CD14-positive monocyte (primary cell): ENCODE measurements at regions not wholly inside any gene's neighbourhood (a gene's known extent, or its start where the extent isn't known, plus 50 kb on each side); places are given as distances from the start of the nearest gene placed in this dataset.

Experiments used
- DNase-seq, 3 donors: peaks; one replicate each; pipeline ENCODE4 v3.0.0-alpha.2; 2011 to 2022
- H2AFZ ChIP-seq: 2 replicates; pipeline ENCODE4 v1.6.0; 2012; ENCODE audit warnings: mild to moderate bottlenecking, low read depth, low read length, inconsistent platforms; ENCODE audit not compliant: insufficient read depth, poor library complexity, severe bottlenecking
- H3K27ac ChIP-seq, 2 donors: 1 replicate in 1 of 2; 2 replicates in 1 of 2; pipeline ENCODE4 v1.5.1; 2012 to 2013; ENCODE audit warnings: low read length in 2 of 2, control low read depth in 1 of 2, inconsistent platforms in 1 of 2, low read depth in 1 of 2, mild to moderate bottlenecking in 1 of 2
- H3K27me3 ChIP-seq, 2 donors: one replicate each; pipeline versions ENCODE4 v1.6.0 to v1.6.1; 2011 to 2013; ENCODE audit warnings: low read length in 2 of 2; ENCODE audit not compliant: control insufficient read depth in 2 of 2, insufficient read depth in 2 of 2
- H3K36me3 ChIP-seq, 2 donors: replicated peaks in 1 of 2; 1 replicate in 1 of 2; 2 replicates in 1 of 2; pipeline versions ENCODE4 v1.5.1 to v1.6.1; 2012 to 2013; ENCODE audit warnings: low read length in 2 of 2, control low read depth in 1 of 2, inconsistent platforms in 1 of 2, mild to moderate bottlenecking in 1 of 2; ENCODE audit not compliant: insufficient read depth in 2 of 2, control insufficient read depth in 1 of 2
- H3K4me1 ChIP-seq, 2 donors: 1 replicate in 1 of 2; 2 replicates in 1 of 2; pipeline versions ENCODE4 v1.5.1 to v1.6.1; 2012 to 2013; ENCODE audit warnings: low read length in 2 of 2, control low read depth in 1 of 2, inconsistent platforms in 1 of 2, mild to moderate bottlenecking in 1 of 2, moderate library complexity in 1 of 2; ENCODE audit not compliant: insufficient read depth in 2 of 2, control insufficient read depth in 1 of 2
- H3K4me2 ChIP-seq: replicated peaks from 2 replicates; pipeline ENCODE3; 2012; ENCODE audit warnings: low read length, moderate library complexity, mild to moderate bottlenecking; ENCODE audit not compliant: poor library complexity, severe bottlenecking; ENCODE audit errors: extremely low read depth
- H3K4me3 ChIP-seq, 3 experiments: fragments of 200-600 bp in 1 of 3; sonication (generic) in 1 of 3; replicated peaks in 1 of 3; 1 replicate in 2 of 3; 2 replicates in 1 of 3; pipeline ENCODE4 v1.5.1; 2011 to 2013; ENCODE audit warnings: low read length in 3 of 3, mild to moderate bottlenecking in 3 of 3, control low read depth in 2 of 3, low read depth in 2 of 3, inconsistent platforms in 1 of 3, moderate library complexity in 1 of 3
- H3K79me2 ChIP-seq: 2 replicates; pipeline ENCODE4 v1.6.0; 2012; ENCODE audit warnings: mild to moderate bottlenecking, control low read depth, inconsistent platforms, low read length, moderate library complexity; ENCODE audit not compliant: insufficient read depth
- H3K9ac ChIP-seq: 2 replicates; pipeline ENCODE4 v1.6.0; 2017; ENCODE audit warnings: low read length, mild to moderate bottlenecking; ENCODE audit not compliant: insufficient read depth, poor library complexity, severe bottlenecking
- H3K9me3 ChIP-seq, 2 donors: replicated peaks in 1 of 2; 1 replicate in 1 of 2; 2 replicates in 1 of 2; pipeline versions ENCODE4 v1.5.1 to v1.6.1; 2012 to 2013; ENCODE audit warnings: low read length in 2 of 2, control low read depth in 1 of 2; ENCODE audit not compliant: control insufficient read depth in 1 of 2, insufficient read depth in 1 of 2
- H4K20me1 ChIP-seq: 2 replicates; pipeline ENCODE4 v1.6.0; 2012; ENCODE audit warnings: mild to moderate bottlenecking, low read length, control low read depth, moderate library complexity; ENCODE audit not compliant: insufficient read depth
- H3K27ac Mint-ChIP-seq, 7 donors: one replicate each; pipeline ENCODE4 v1.8.0; 2020; ENCODE audit warnings: mild to moderate bottlenecking in 7 of 7, mixed read lengths in 7 of 7, moderate library complexity in 6 of 7, inconsistent platforms in 2 of 7
- H3K27me3 Mint-ChIP-seq, 3 donors: one replicate each; pipeline ENCODE4 v1.8.0; 2021 to 2022; ENCODE audit warnings: low read depth in 3 of 3, mild to moderate bottlenecking in 3 of 3, mixed read lengths in 3 of 3, moderate library complexity in 3 of 3, inconsistent platforms in 1 of 3
- H3K36me3 Mint-ChIP-seq, 2 donors: one replicate each; pipeline ENCODE4 v1.8.0; 2020; ENCODE audit warnings: mixed read lengths in 2 of 2, inconsistent platforms in 1 of 2, mild to moderate bottlenecking in 1 of 2
- H3K4me1 Mint-ChIP-seq: one replicate; pipeline ENCODE4 v1.8.0; 2020; ENCODE audit warnings: mild to moderate bottlenecking, mixed read lengths
- H3K4me3 Mint-ChIP-seq, 2 donors: one replicate each; pipeline ENCODE4 v1.8.0; 2020; ENCODE audit warnings: mild to moderate bottlenecking in 2 of 2, mixed read lengths in 2 of 2, moderate library complexity in 1 of 2
- H3K9me3 Mint-ChIP-seq, 7 donors: one replicate each; pipeline ENCODE4 v1.8.0; 2020 to 2022; ENCODE audit warnings: mixed read lengths in 7 of 7, mild to moderate bottlenecking in 6 of 7, moderate library complexity in 6 of 7, inconsistent platforms in 2 of 7
- CTCF ChIP-seq: fragments of 200-600 bp; IDR thresholded peaks from one replicate; pipeline ENCODE4 v1.8.0; 2022; ENCODE audit warnings: antibody characterized with exemption, mild to moderate bottlenecking
- WGBS: methylation state at CpG from one replicate; pipeline ENCODE4 v1.1.5; 2013; ENCODE audit warnings: missing lambda C conversion rate; ENCODE audit not compliant: insufficient coverage; 5-methylcytosine and 5-hydroxymethylcytosine counted together
- intact Hi-C, 2 donors: fragments of 100-400 bp; cut with micrococcal nuclease; formaldehyde crosslinking; loops; one replicate each; pipeline versions ENCODE4 v1.15.0 to v1.15.1; 2023

GRCh38 chr12:126434412-126434985 is 1369.3 kb downstream of the AACS start:
- Histone ChIP-seq H3K4me1 (no peaks in the 10 kb centered on the region), H3K9me3 (no peaks in the 10 kb centered on the region), H3K27me3 (no peaks in the 10 kb centered on the region), H3K36me3 (no peaks in the 10 kb centered on the region), H3K79me2 (no peaks in the 10 kb centered on the region), H2AFZ (no peak overlapping the region), H4K20me1 (no peaks in the 10 kb centered on the region), H3K27ac (no peak overlapping the region), H3K4me2 (no peak overlapping the region), H3K4me3 (no peak overlapping the region), H3K9ac (no peak overlapping the region)
- peaks cover 0 to 5% (median 2%) of the 10 kb centered on the region in 7 donors for H3K9me3 Mint-ChIP-seq
- no peak for TF ChIP-seq CTCF
- no peaks in the 10 kb centered on the region for H3K36me3 Mint-ChIP-seq
- H3K4me1 Mint-ChIP-seq: no peaks in the 10 kb centered on the region
- intact Hi-C loops: no loop called here
- H3K27ac Mint-ChIP-seq: no peak overlapping the region
- H3K4me3 Mint-ChIP-seq: no peak overlapping the region
- H3K27me3 Mint-ChIP-seq: no peaks in the 10 kb centered on the region
- 67% methylated on average over 2 of the region's 5 CpGs for WGBS
- DNase-seq: no peak

- H3K27ac ChIP-seq: no peak overlapping the region
Observed at GRCh38 chr12:126436041-126436440, 1370.8 kb downstream of the AACS start.

More at GRCh38 chr12:126436041-126436440, 1370.8 kb downstream of the AACS start:
- Mint-ChIP-seq H3K27ac (no peak overlapping the region), H3K36me3 (no peaks in the 10 kb centered on the region), H3K4me3 (no peak overlapping the region), H3K4me1 (no peaks in the 10 kb centered on the region), H3K9me3 (peaks cover 0 to 9% (median 3%) of the 10 kb centered on the region in 7 donors), H3K27me3 (no peaks in the 10 kb centered on the region)
- no peak overlapping the region for H3K9ac ChIP-seq
- DNase-seq: no peak
- no peaks in the 10 kb centered on the region for H3K9me3 ChIP-seq
- no peak overlapping the region for H3K4me3 ChIP-seq
- no peak overlapping the region for H2AFZ ChIP-seq
- TF ChIP-seq CTCF: no peak
- 88% methylated on average over 1 of the region's 3 CpGs for WGBS
- H3K27me3 ChIP-seq: no peaks in the 10 kb centered on the region
- H3K4me2 ChIP-seq: no peak overlapping the region
- no peaks in the 10 kb centered on the region for H4K20me1 ChIP-seq
- H3K79me2 ChIP-seq: no peaks in the 10 kb centered on the region
- H3K36me3 ChIP-seq: no peaks in the 10 kb centered on the region
- intact Hi-C loops: no loop called here
- no peaks in the 10 kb centered on the region for H3K4me1 ChIP-seq
